ENCODE measurements at regions not wholly inside any gene's neighbourhood (a gene's known extent, or its start where the extent isn't known, plus 50 kb on each side); places are given as distances from the start of the nearest gene placed in this dataset.
"Not testable (repeated sequence)": the region's sequence is repeated elsewhere in the genome, so short reads cannot be mapped to it uniquely, and the experiment has no call there.

- Mint-ChIP-seq H3K36me3 (ENCODE audit: insufficient read depth) (no peaks in the 10 kb centered on the region), H3K4me3 (no peak overlapping the region), H3K9me3 (no peaks in the 10 kb centered on the region), H3K27me3 (peaks cover 86% of the 10 kb centered on the region), H3K27ac (ENCODE audit: low read depth) (no peak overlapping the region), H3K4me1 (no peaks in the 10 kb centered on the region)
- DNase-seq (ENCODE audit: low spot score in 2 of 2) (no peak), ATAC-seq (replicated peaks; ENCODE audit: extremely low read depth, poor library complexity, severe bottlenecking) (no peak)
Observed at GRCh38 chr10:27382176-27382575, 121.9 kb upstream of the RAB18 start.

DNA sequence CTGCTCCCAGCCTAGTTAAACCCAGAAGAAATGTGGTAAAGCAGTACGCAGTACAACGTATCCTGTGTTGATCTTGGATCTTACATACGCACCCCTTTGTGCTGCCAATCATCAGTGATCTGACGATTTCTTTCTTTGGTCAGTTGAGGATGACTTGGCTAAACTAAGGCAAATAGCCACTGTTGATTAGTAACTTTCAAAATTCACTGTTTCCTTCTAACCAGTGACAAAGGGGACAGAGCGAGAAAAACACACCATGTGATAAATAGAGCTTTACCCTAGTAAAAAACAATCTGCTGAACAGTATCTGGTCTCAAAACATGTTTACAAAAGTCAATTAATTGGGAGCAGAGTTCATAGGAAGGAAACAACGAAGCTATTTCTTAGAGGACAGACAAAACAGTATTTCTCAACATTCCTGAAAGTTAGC, 123.2 kb upstream of the RAB18 start:
- H3K4me1 Mint-ChIP-seq = no peaks in the 10 kb centered on the region
- H3K27me3 Mint-ChIP-seq = peaks cover 86% of the 10 kb centered on the region
- DNase-seq (ENCODE audit: low spot score in 2 of 2) (no peak), ATAC-seq (replicated peaks; ENCODE audit: extremely low read depth, poor library complexity, severe bottlenecking) (no peak)
- H3K27ac Mint-ChIP-seq (ENCODE audit: low read depth) = no peak overlapping the region
- H3K36me3 Mint-ChIP-seq (ENCODE audit: insufficient read depth) = no peaks in the 10 kb centered on the region
- no peaks in the 10 kb centered on the region for H3K9me3 Mint-ChIP-seq
- no peak overlapping the region for H3K4me3 Mint-ChIP-seq

DNA sequence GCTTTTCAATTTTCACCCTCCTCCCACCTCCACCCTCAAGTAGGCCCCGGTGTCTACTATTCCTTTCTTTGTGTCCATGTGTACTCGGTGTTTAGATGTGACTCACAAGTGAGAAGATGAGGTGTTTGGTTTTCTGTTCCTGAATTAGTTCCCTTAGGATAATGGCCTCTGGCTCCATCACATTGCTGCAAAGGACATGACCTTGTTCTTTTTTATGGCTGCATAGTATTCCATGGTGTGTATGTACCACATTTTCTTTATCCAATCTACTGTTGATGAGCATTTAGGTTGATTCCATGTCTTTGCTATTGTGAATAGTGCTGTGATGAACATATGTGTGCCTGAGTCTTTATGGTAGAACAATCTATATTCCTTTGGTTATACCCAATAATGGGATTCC, 125.1 kb upstream of the RAB18 start:
- H3K4me3 Mint-ChIP-seq; H3K36me3 Mint-ChIP-seq (ENCODE audit: insufficient read depth); DNase-seq (ENCODE audit: low spot score in 2 of 2); H3K27ac Mint-ChIP-seq (ENCODE audit: low read depth); H3K4me1 Mint-ChIP-seq; ATAC-seq (replicated peaks; ENCODE audit: extremely low read depth, poor library complexity, severe bottlenecking); H3K9me3 Mint-ChIP-seq: not testable (repeated sequence)
- H3K27me3 Mint-ChIP-seq = peaks cover 79% of the 10 kb centered on the region

DNA sequence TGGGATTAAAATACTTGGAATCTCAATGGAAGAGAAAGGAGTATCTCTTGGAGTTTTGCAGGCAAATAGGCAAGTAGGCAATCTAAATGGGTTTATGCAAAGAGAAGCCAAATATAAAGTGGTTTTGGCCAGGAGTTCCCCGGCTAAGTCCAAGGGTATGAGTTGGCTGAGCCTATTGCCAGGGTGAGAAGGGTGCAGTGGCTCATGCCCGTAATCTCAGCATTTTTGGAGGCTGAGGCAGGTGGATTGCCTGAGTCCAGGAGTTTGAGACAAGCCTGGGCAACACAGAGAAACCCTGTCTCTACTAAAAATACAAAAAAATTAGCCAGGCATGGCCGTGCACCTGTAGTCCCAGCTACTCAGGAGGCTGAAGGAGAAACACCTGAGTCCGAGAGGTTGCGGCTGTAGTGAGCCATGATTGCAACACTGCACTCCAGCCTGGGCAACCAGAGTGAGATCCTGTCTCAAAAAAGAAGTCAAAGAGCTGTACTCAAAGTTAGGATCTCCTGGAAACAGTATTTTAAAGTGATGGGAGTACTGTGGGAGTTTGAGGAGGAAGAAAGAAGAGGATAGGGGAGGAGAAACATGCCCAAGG, 130.4 kb upstream of the RAB18 start:
- no peaks in the 10 kb centered on the region for H3K4me1 Mint-ChIP-seq
- no peak overlapping the region for H3K27ac Mint-ChIP-seq (ENCODE audit: low read depth)
- no peak overlapping the region for H3K4me3 Mint-ChIP-seq
- ATAC-seq (replicated peaks; ENCODE audit: extremely low read depth, poor library complexity, severe bottlenecking) (no peak), DNase-seq (ENCODE audit: low spot score in 2 of 2) (no peak)
- H3K36me3 Mint-ChIP-seq (ENCODE audit: insufficient read depth) = no peaks in the 10 kb centered on the region
- peaks cover 45% of the 10 kb centered on the region for H3K27me3 Mint-ChIP-seq
- H3K9me3 Mint-ChIP-seq = no peaks in the 10 kb centered on the region

DNA sequence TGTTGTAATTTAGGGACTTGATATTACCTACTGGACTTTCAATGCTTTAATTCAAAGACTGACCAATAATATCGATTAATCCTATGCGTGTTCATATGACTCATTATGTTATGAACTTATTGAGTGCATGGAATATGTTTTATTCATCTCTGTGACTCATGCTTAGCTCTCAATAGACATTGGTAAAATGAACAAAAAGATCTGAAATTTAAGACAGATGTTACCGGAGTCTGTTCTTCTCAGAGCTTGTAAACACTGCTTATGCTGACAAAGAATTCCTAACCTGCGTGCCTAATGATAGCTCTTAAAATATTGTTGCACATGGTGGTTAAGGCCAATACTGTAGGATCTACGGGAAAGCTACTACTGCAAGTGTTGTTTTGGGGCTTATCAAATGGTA, 131.5 kb upstream of the ACBD5 start:
- H3K4me1 Mint-ChIP-seq = no peaks in the 10 kb centered on the region
- DNase-seq (ENCODE audit: low spot score in 2 of 2) = no peak
- H3K9me3 Mint-ChIP-seq = no peaks in the 10 kb centered on the region
- no peaks in the 10 kb centered on the region for H3K36me3 Mint-ChIP-seq (ENCODE audit: insufficient read depth)
- peaks cover 33% of the 10 kb centered on the region for H3K27me3 Mint-ChIP-seq
- H3K27ac Mint-ChIP-seq (ENCODE audit: low read depth) = no peak overlapping the region
- ATAC-seq (replicated peaks; ENCODE audit: extremely low read depth, poor library complexity, severe bottlenecking) = no peak
- H3K4me3 Mint-ChIP-seq = no peak overlapping the region

- H3K4me3 Mint-ChIP-seq; H3K9me3 Mint-ChIP-seq; H3K27ac Mint-ChIP-seq (ENCODE audit: low read depth); ATAC-seq (replicated peaks; ENCODE audit: extremely low read depth, poor library complexity, severe bottlenecking); H3K4me1 Mint-ChIP-seq; H3K36me3 Mint-ChIP-seq (ENCODE audit: insufficient read depth); DNase-seq (ENCODE audit: low spot score in 2 of 2): not testable (repeated sequence)
- peaks cover 26% of the 10 kb centered on the region for H3K27me3 Mint-ChIP-seq
Observed at GRCh38 chr10:27371375-27371774, 130.8 kb upstream of the ACBD5 start.

DNA sequence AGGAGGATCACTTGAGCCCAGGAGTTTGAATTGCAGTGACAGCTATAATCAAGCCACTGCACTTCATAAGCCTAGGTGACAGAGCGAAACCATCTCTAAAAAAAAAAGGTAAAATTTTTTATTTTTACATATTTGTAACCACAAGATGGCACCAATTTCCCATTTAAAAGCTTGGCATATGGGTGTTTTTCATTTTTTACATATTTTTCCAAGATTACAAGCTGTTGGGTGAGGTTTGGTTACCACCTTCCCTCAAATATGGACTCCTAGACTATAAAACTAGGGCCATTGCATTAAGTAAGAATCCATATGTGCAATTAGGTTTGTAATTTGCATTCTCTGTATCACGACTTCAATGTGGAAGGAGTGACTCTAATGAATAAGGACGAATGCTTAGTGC, 129.3 kb upstream of the ACBD5 start:
- H3K27ac Mint-ChIP-seq (ENCODE audit: low read depth) = no peak overlapping the region
- H3K4me1 Mint-ChIP-seq = no peaks in the 10 kb centered on the region
- H3K27me3 Mint-ChIP-seq = peaks cover 15% of the 10 kb centered on the region
- H3K36me3 Mint-ChIP-seq (ENCODE audit: insufficient read depth) = no peaks in the 10 kb centered on the region
- ATAC-seq (replicated peaks; ENCODE audit: extremely low read depth, poor library complexity, severe bottlenecking) (no peak), DNase-seq (ENCODE audit: low spot score in 2 of 2) (no peak)
- H3K4me3 Mint-ChIP-seq = no peak overlapping the region
- no peaks in the 10 kb centered on the region for H3K9me3 Mint-ChIP-seq

GRCh38 chr10:27368706-27369105, 128.1 kb upstream of the ACBD5 start:
- H3K4me1 Mint-ChIP-seq = no peaks in the 10 kb centered on the region
- ATAC-seq (replicated peaks; ENCODE audit: extremely low read depth, poor library complexity, severe bottlenecking) = no peak
- no peaks in the 10 kb centered on the region for H3K9me3 Mint-ChIP-seq
- no peak for DNase-seq (ENCODE audit: low spot score in 2 of 2)
- peaks cover 8% of the 10 kb centered on the region for H3K27me3 Mint-ChIP-seq
- H3K36me3 Mint-ChIP-seq (ENCODE audit: insufficient read depth) = no peaks in the 10 kb centered on the region
- no peak overlapping the region for H3K4me3 Mint-ChIP-seq
- H3K27ac Mint-ChIP-seq (ENCODE audit: low read depth) = no peak overlapping the region

- no peaks in the 10 kb centered on the region for H3K4me1 Mint-ChIP-seq
- no peaks in the 10 kb centered on the region for H3K27me3 Mint-ChIP-seq
- H3K36me3 Mint-ChIP-seq (ENCODE audit: insufficient read depth) = no peaks in the 10 kb centered on the region
- DNase-seq (ENCODE audit: low spot score in 2 of 2) = no peak
- H3K4me3 Mint-ChIP-seq = no peak overlapping the region
- ATAC-seq (replicated peaks; ENCODE audit: extremely low read depth, poor library complexity, severe bottlenecking) = no peak
- no peak overlapping the region for H3K27ac Mint-ChIP-seq (ENCODE audit: low read depth)
- H3K9me3 Mint-ChIP-seq = no peaks in the 10 kb centered on the region
Observed at GRCh38 chr10:27366769-27367168, 126.2 kb upstream of the ACBD5 start.

DNA sequence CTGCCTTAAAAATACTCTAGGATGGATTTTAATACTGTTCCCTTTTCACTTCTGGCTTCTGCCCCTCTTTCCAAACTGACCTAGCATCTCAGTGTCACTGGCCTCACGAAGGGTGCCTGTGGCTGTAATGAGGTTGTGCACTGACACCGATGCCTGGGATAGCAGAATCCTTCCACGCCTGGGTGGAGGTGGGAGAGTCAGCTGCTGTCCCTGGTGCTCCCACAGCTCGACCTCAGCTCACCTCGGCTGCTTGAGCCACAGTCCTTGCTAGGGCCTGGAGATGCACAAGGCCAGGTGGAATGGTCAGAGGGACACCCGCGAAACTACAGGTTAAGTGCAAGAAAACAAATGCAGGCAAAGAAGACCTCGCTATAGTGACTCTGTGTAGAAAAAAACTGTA, 123.4 kb upstream of the ACBD5 start:
- Mint-ChIP-seq H3K9me3 (no peaks in the 10 kb centered on the region), H3K27ac (ENCODE audit: low read depth) (no peak overlapping the region)

GRCh38 chr10:27360581-27361172, 120.1 kb upstream of the ACBD5 start:
- H3K4me1 Mint-ChIP-seq = no peaks in the 10 kb centered on the region
- no peak overlapping the region for H3K27ac Mint-ChIP-seq (ENCODE audit: low read depth)
- no peak overlapping the region for H3K4me3 Mint-ChIP-seq
- DNase-seq (ENCODE audit: low spot score in 2 of 2) = peak; percentile 71 to 75
- H3K36me3 Mint-ChIP-seq (ENCODE audit: insufficient read depth) = no peaks in the 10 kb centered on the region
- ATAC-seq (replicated peaks; ENCODE audit: extremely low read depth, poor library complexity, severe bottlenecking) = peak; percentile 96
- H3K9me3 Mint-ChIP-seq = no peaks in the 10 kb centered on the region
- H3K27me3 Mint-ChIP-seq = no peaks in the 10 kb centered on the region

More for the DNA sequence above, 123.4 kb upstream of the ACBD5 start:
- Mint-ChIP-seq H3K4me3 (no peak overlapping the region), H3K36me3 (ENCODE audit: insufficient read depth) (no peaks in the 10 kb centered on the region), H3K4me1 (no peaks in the 10 kb centered on the region), H3K27me3 (no peaks in the 10 kb centered on the region)
- ATAC-seq (replicated peaks; ENCODE audit: extremely low read depth, poor library complexity, severe bottlenecking) (no peak), DNase-seq (ENCODE audit: low spot score in 2 of 2) (no peak)

GRCh38 chr10:27359792-27360355, 119.3 kb upstream of the ACBD5 start:
- Mint-ChIP-seq H3K27me3 (no peaks in the 10 kb centered on the region), H3K4me3 (no peak overlapping the region), H3K4me1 (no peaks in the 10 kb centered on the region), H3K36me3 (ENCODE audit: insufficient read depth) (no peaks in the 10 kb centered on the region), H3K9me3 (no peaks in the 10 kb centered on the region), H3K27ac (ENCODE audit: low read depth) (no peak overlapping the region)
- no peak for ATAC-seq (replicated peaks; ENCODE audit: extremely low read depth, poor library complexity, severe bottlenecking)
- no peak for DNase-seq (ENCODE audit: low spot score in 2 of 2)

GRCh38 chr10:27356738-27357137, 116.1 kb upstream of the ACBD5 start:
- Mint-ChIP-seq H3K27ac (ENCODE audit: low read depth) (no peak overlapping the region), H3K4me3 (no peak overlapping the region), H3K4me1 (no peaks in the 10 kb centered on the region), H3K9me3 (no peaks in the 10 kb centered on the region), H3K36me3 (ENCODE audit: insufficient read depth) (no peaks in the 10 kb centered on the region), H3K27me3 (peaks cover 16% of the 10 kb centered on the region)
- ATAC-seq (replicated peaks; ENCODE audit: extremely low read depth, poor library complexity, severe bottlenecking) (no peak), DNase-seq (ENCODE audit: low spot score in 2 of 2) (no peak)
